A549 (cell line): ENCODE measurements at regions not wholly inside any gene's neighbourhood (a gene's known extent, or its start where the extent isn't known, plus 50 kb on each side); places are given as distances from the start of the nearest gene placed in this dataset.

Experiments used
- BHLHE40 ChIP-seq: IDR thresholded peaks from 2 replicates; pipeline ENCODE4 v1.6.1; 2012; ENCODE audit warnings: low read depth, low read length, inconsistent platforms
- EP300 ChIP-seq, 2 experiments: fragments of >200 bp; sonication (Bioruptor Twin); formaldehyde crosslinking; IDR thresholded peaks; 2 replicates in 1 of 2; 3 replicates in 1 of 2; pipeline ENCODE4 v1.6.1; 2016 to 2017
- ESRRA ChIP-seq: fragments of 150-350 bp; IDR thresholded peaks from 2 replicates; pipeline ENCODE4 v1.6.1; 2014; ENCODE audit warnings: mild to moderate bottlenecking, low read length, borderline replicate concordance
- FOSL2 ChIP-seq, 2 experiments: fragments of 450-650 bp in 1 of 2; fragments of >200 bp in 1 of 2; sonication (Bioruptor Twin) in 1 of 2; formaldehyde crosslinking; IDR thresholded peaks; 2 replicates each; pipeline versions ENCODE4 v1.5.0 to v1.6.1; 2016 to 2020; ENCODE audit warnings: mild to moderate bottlenecking in 1 of 2, moderate library complexity in 1 of 2
- GATA3 ChIP-seq: IDR thresholded peaks from 2 replicates; pipeline ENCODE4 v1.6.1; 2012; ENCODE audit warnings: borderline replicate concordance
- MYC ChIP-seq: IDR thresholded peaks from 2 replicates; pipeline ENCODE4 v1.6.1; 2012; ENCODE audit warnings: mild to moderate bottlenecking, inconsistent platforms, low read length, improper control_type of control experiment, borderline replicate concordance
- NR3C1 ChIP-seq: fragments of >200 bp; sonication (Bioruptor Twin); formaldehyde crosslinking; IDR thresholded peaks from 3 replicates; pipeline ENCODE4 v1.6.1; 2017
- POLR2A ChIP-seq: IDR thresholded peaks from 2 replicates; pipeline ENCODE4 v1.6.1; 2012; ENCODE audit warnings: mild to moderate bottlenecking, low read length
- POLR2AphosphoS2 ChIP-seq: conservative IDR thresholded peaks from 2 replicates; pipeline ENCODE4 v1.6.1; 2012; ENCODE audit warnings: low read length, improper control_type of control experiment, inconsistent platforms
- REST ChIP-seq: fragments of 200-600 bp; sonication (generic); IDR thresholded peaks from 2 replicates; pipeline ENCODE4 v1.6.1; 2016; ENCODE audit warnings: antibody characterized with exemption, mild to moderate bottlenecking, moderate library complexity
- RFX5 ChIP-seq: fragments of 450-650 bp; IDR thresholded peaks from 2 replicates; pipeline ENCODE4 v1.7.1; 2014; ENCODE audit warnings: antibody characterized with exemption, mild to moderate bottlenecking, moderate library complexity
- ZFP36 ChIP-seq: fragments of 450-650 bp; IDR thresholded peaks from 2 replicates; pipeline ENCODE4 v1.6.1; 2014; ENCODE audit warnings: borderline replicate concordance; ENCODE audit not compliant: partially characterized antibody
- TF ChIP-seq, protein P1 (sequence below): fragments of >200 bp; sonication (Bioruptor Twin); formaldehyde crosslinking; IDR thresholded peaks from 3 replicates; pipeline ENCODE4 v1.5.1; 2016
- TF ChIP-seq, protein P2 (sequence below): IDR thresholded peaks from 2 replicates; pipeline ENCODE4 v1.6.1; 2012

DNA sequence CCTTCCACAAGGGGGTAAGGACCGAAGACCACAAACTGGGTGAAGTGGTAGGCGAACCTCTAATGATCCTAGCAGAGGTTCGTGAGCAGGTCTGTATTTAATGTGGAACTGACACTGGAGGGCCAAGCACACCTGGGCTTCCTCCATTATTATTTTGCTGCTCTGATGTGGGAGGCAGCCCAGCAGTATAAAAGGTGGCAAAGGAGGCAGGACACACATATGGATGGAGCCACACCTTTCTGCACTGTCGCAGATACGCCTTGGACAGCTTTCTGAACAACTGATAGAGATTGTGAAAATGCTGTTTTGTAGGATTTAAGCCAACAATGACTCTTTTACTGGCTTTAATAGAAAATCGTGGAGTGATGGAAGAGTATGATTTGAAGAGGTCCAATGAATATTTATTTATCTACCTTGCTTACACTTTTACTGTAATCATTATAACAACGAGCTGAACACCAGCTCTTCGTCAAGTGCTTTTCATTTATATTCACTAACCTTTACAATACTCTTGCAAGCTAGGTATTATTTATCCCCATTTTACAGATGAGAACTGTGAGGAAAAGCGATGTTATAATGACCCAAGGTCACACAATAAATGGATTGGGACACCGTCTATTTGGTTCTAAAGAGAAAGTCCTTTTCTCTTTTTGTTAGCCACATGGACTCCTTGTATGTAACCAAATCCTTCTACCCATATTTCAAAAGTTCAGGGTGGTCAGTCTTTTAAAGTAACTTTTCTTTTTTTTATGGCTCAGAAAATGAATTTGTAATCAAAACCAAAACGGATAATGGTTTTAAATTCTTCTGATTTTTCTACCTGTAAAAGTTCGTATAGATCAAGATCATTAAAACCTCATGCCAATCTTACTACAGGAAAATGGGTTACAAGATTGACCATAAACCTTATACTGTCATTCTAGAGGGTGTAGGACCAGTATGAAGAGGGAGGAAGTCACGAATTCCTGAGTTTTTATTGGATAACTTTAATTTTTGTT lies 116.9 kb downstream of the UTRN start:
- TF ChIP-seq, protein P1, sequence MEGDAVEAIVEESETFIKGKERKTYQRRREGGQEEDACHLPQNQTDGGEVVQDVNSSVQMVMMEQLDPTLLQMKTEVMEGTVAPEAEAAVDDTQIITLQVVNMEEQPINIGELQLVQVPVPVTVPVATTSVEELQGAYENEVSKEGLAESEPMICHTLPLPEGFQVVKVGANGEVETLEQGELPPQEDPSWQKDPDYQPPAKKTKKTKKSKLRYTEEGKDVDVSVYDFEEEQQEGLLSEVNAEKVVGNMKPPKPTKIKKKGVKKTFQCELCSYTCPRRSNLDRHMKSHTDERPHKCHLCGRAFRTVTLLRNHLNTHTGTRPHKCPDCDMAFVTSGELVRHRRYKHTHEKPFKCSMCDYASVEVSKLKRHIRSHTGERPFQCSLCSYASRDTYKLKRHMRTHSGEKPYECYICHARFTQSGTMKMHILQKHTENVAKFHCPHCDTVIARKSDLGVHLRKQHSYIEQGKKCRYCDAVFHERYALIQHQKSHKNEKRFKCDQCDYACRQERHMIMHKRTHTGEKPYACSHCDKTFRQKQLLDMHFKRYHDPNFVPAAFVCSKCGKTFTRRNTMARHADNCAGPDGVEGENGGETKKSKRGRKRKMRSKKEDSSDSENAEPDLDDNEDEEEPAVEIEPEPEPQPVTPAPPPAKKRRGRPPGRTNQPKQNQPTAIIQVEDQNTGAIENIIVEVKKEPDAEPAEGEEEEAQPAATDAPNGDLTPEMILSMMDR, result no peak
- TF ChIP-seq RFX5 (no peak), REST (no peak), POLR2AphosphoS2 (no peak), POLR2A (no peak), EP300 (IDR thresholded peaks at IDR 0.05) (no peak), NR3C1 (no peak), ZFP36 (no peak), ESRRA (no peak), GATA3 (no peak), MYC (no peak), BHLHE40 (no peak), FOSL2 (IDR thresholded peaks at IDR 0.05) (no peak), FOSL2 (CRISPR knock-in tag; IDR thresholded peaks at IDR 0.05) (no peak)
- TF ChIP-seq, protein P2, sequence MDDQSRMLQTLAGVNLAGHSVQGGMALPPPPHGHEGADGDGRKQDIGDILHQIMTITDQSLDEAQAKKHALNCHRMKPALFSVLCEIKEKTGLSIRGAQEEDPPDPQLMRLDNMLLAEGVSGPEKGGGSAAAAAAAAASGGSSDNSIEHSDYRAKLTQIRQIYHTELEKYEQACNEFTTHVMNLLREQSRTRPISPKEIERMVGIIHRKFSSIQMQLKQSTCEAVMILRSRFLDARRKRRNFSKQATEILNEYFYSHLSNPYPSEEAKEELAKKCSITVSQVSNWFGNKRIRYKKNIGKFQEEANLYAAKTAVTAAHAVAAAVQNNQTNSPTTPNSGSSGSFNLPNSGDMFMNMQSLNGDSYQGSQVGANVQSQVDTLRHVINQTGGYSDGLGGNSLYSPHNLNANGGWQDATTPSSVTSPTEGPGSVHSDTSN, result no peak
